Inflammatory macrophage treated with lipopolysaccharide for 1 hour (primary cell): ENCODE measurements at regions not wholly inside any gene's neighbourhood (a gene's known extent, or its start where the extent isn't known, plus 50 kb on each side); places are given as distances from the start of the nearest gene placed in this dataset.
A peak's percentile ranks its signal among the peaks of the same experiment; 100 is the strongest.

Source experiments
- DNase-seq, 2 donors: peaks; one replicate each; pipeline ENCODE4 v3.0.0-alpha.2; 2020 to 2022

GRCh38 chr14:85288041-85288440 lies 241.9 kb upstream of the FLRT2 start:
- no peak for DNase-seq

- DNase-seq = no peak
Measured at GRCh38 chr14:85291731-85292130, 238.2 kb upstream of the FLRT2 start.

- DNase-seq = peak; percentile 11 to 27
Measured at GRCh38 chr14:85293612-85294234, 236.2 kb upstream of the FLRT2 start.

- DNase-seq = no peak
Measured at GRCh38 chr14:85295318-85295717, 234.6 kb upstream of the FLRT2 start.

- DNase-seq = peak; percentile 31 to 54
Measured at GRCh38 chr14:85296456-85297210, 233.3 kb upstream of the FLRT2 start.

GRCh38 chr14:85300107-85300506 lies 229.8 kb upstream of the FLRT2 start:
- no peak for DNase-seq

GRCh38 chr14:85301506-85301905 lies 228.4 kb upstream of the FLRT2 start:
- DNase-seq = no peak

- no peak for DNase-seq
Measured at GRCh38 chr14:85306024-85306423, 223.9 kb upstream of the FLRT2 start.

GRCh38 chr14:85308531-85309300 lies 221.2 kb upstream of the FLRT2 start:
- no peak for DNase-seq

- DNase-seq = no peak
Measured at GRCh38 chr14:85310491-85311272, 219.3 kb upstream of the FLRT2 start.

GRCh38 chr14:85313560-85314207 lies 216.3 kb upstream of the FLRT2 start:
- DNase-seq = no peak

GRCh38 chr14:85315290-85315689 lies 214.7 kb upstream of the FLRT2 start:
- DNase-seq = no peak

GRCh38 chr14:85315733-85316290 lies 214.1 kb upstream of the FLRT2 start:
- DNase-seq = peak in 1 of 2 donors; percentile 11

GRCh38 chr14:85316701-85317410 lies 213.1 kb upstream of the FLRT2 start:
- no peak for DNase-seq

GRCh38 chr14:85317491-85318021 lies 212.4 kb upstream of the FLRT2 start:
- DNase-seq = no peak

- DNase-seq = no peak
Measured at GRCh38 chr14:85319101-85319500, 210.8 kb upstream of the FLRT2 start.

- DNase-seq = no peak
Measured at GRCh38 chr14:85319998-85320630, 209.8 kb upstream of the FLRT2 start.

GRCh38 chr14:85325134-85326017 lies 204.6 kb upstream of the FLRT2 start:
- no peak for DNase-seq

GRCh38 chr14:85332401-85332800 lies 197.5 kb upstream of the FLRT2 start:
- no peak for DNase-seq

- no peak for DNase-seq
Measured at GRCh38 chr14:85333313-85333712, 196.6 kb upstream of the FLRT2 start.
